ENCODE measurements at regions not wholly inside any gene's neighbourhood (a gene's known extent, or its start where the extent isn't known, plus 50 kb on each side); places are given as distances from the start of the nearest gene placed in this dataset.

DNA sequence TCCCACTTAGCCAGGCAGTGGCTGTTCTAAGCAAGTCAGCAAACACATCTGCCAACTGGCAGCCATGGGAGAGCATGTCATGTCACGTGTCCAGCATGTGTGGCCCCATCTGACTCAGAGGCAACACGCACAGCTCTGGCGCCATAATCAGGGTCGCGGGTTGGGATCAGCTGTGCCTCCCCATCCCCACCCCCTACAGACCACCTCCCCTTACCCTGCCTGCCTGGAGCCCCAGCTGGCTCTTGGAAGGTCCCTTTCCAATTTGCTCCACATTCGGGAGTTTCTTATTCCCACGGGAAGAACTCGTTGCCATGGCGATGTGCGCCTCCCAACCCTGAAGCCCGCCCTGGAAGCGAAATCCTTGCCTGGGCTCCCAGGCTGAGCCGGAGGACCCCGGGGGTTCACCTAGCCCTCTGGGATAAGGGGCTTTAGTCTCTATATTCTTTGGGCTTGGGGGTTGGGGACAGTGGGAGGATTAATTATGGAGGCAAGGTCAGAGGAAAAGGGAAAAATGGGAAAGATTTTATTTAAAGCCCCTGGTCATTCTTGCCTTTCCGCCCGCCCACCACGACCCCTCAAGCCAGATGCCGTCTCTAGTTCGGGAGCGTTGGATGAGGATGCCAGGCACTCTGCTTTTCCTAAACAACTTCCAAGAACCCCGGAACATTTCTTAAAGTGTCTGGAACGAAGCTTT, 283.7 kb downstream of the ZEB1 start:
- H3K9me3 Mint-ChIP-seq = no peaks in the 10 kb centered on the region
- H3K27me3 Mint-ChIP-seq (ENCODE audit: insufficient read depth) = peaks cover 8% of the 10 kb centered on the region
- DNase-seq = peak; percentile 68
- H3K36me3 Mint-ChIP-seq (ENCODE audit: low read depth) = no peaks in the 10 kb centered on the region
- peak overlapping the region; percentile 86 for H3K4me3 Mint-ChIP-seq
- H3K27ac Mint-ChIP-seq = peak overlapping the region; percentile 85
- no peak for TF ChIP-seq CTCF (IDR thresholded peaks at IDR 0.05)
- peaks cover 24% of the 10 kb centered on the region for H3K4me1 Mint-ChIP-seq (ENCODE audit: low read depth)

DNA sequence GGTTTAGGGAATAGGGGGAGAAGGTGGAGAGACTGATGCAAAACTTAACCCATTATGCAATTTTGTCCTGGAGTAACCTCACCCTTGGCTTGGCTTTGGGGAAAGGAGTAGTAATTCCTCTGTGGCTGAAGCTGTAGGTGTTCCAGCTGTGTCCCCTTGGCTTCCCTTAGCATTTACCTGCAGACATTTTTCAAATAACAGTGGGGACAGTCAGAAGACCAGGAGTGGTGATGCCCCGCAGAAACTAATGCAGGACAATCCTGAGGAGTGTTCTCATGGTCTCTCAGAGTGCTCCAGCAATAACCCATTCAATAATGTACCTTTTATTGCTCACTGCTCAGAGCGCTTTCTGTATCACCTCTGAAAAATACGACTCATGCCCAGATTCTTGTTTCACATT, 282.1 kb downstream of the ZEB1 start:
- Mint-ChIP-seq H3K27ac (no peak overlapping the region), H3K4me1 (ENCODE audit: low read depth) (peaks cover 24% of the 10 kb centered on the region), H3K9me3 (no peaks in the 10 kb centered on the region), H3K4me3 (no peak overlapping the region), H3K36me3 (ENCODE audit: low read depth) (no peaks in the 10 kb centered on the region), H3K27me3 (ENCODE audit: insufficient read depth) (peaks cover 8% of the 10 kb centered on the region)
- no peak for TF ChIP-seq CTCF (IDR thresholded peaks at IDR 0.05)
- DNase-seq = no peak

GRCh38 chr10:31599626-31600504, 280.8 kb downstream of the ZEB1 start:
- peaks cover 8% of the 10 kb centered on the region for H3K27me3 Mint-ChIP-seq (ENCODE audit: insufficient read depth)
- no peaks in the 10 kb centered on the region for H3K9me3 Mint-ChIP-seq
- H3K27ac Mint-ChIP-seq = no peak overlapping the region
- TF ChIP-seq CTCF (IDR thresholded peaks at IDR 0.05) = no peak
- DNase-seq = no peak
- no peak overlapping the region for H3K4me3 Mint-ChIP-seq
- no peaks in the 10 kb centered on the region for H3K36me3 Mint-ChIP-seq (ENCODE audit: low read depth)
- H3K4me1 Mint-ChIP-seq (ENCODE audit: low read depth) = peaks cover 24% of the 10 kb centered on the region

DNA sequence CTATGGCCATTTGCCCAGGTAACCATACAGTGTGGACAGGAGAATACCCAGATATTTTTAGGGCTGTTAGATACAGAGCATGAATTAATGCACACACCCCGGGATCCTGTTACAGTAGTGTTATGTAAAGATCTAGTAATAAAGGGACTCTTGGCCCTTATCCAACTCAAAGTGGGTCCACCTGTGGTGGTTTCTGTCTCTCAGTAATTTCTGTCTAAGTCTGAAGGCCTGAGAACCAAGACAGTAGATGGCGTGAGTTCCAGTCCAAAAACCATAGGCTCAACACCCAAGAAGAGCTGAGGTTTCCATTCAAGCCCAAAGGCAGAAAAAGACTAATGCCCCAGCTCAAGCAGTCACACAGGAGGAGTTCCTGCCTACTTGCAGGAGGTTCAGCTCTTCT, 277.7 kb downstream of the ZEB1 start:
- H3K9me3 Mint-ChIP-seq = peaks cover 9% of the 10 kb centered on the region
- no peaks in the 10 kb centered on the region; the same call in 1 of the 2 replicates for H3K36me3 Mint-ChIP-seq (ENCODE audit: low read depth)
- TF ChIP-seq CTCF (IDR thresholded peaks at IDR 0.05) = no peak
- no peak overlapping the region for H3K4me3 Mint-ChIP-seq
- peaks cover 14% of the 10 kb centered on the region for H3K27me3 Mint-ChIP-seq (ENCODE audit: insufficient read depth)
- no peak overlapping the region for H3K27ac Mint-ChIP-seq
- H3K4me1 Mint-ChIP-seq (ENCODE audit: low read depth) = peaks cover 6% of the 10 kb centered on the region; the same call in 1 of the 2 replicates
- no peak for DNase-seq

- no peak for TF ChIP-seq CTCF (IDR thresholded peaks at IDR 0.05)
- Mint-ChIP-seq H3K27ac (no peak overlapping the region), H3K36me3 (ENCODE audit: low read depth) (no peaks in the 10 kb centered on the region; the same call in 1 of the 2 replicates), H3K27me3 (ENCODE audit: insufficient read depth) (peaks cover 14% of the 10 kb centered on the region), H3K9me3 (peaks cover 12% of the 10 kb centered on the region), H3K4me3 (no peak overlapping the region), H3K4me1 (ENCODE audit: low read depth) (peaks cover 6% of the 10 kb centered on the region; the same call in 1 of the 2 replicates)
- DNase-seq = no peak
Measured at GRCh38 chr10:31595992-31596391, 277.0 kb downstream of the ZEB1 start.
